ENCODE measurements at regions not wholly inside any gene's neighbourhood (a gene's known extent, or its start where the extent isn't known, plus 50 kb on each side); places are given as distances from the start of the nearest gene placed in this dataset.

DNA sequence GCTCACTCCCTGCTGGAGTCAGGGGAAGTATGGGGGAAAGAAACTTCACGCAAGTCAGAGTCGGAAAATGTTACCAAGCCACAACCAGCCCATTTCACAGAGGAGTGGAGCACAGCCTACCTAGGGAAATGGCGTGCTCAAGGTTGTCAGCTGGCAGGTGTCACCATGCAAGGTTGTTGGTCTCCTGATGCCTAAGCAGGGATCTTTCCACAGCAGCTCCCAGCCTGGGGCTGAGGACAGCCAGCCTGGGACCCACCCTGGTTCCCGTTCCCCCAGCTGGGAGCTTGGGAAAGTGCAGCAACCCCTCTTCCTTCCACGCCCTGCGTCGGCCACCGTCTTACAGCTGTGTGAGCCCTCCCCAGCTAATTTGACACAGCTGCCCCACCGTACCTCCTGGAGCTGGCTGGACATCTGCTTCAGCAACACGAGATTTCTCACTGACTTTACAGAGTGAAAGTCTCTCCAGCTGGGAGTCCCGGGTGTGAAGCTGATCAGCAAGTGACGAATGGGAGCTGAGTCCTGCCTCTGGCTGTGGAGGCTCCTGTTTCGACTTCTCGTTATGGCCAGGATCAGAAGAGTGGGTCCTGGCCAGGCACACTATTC lies 224.6 kb upstream of the RAB4A start:
- in situ Hi-C loops (cut with MboI; ENCODE audit: low pct_ligation_motif_present in 1 of 4, low pct_unique_long_range_greater_than_20kb in 1 of 4, low sequenced_read_pairs in 3 of 4), result no loop called here
- no peak overlapping the region for H3K27ac ChIP-seq
- no peaks in the 10 kb centered on the region for H3K4me1 ChIP-seq
- TF ChIP-seq, protein P1, sequence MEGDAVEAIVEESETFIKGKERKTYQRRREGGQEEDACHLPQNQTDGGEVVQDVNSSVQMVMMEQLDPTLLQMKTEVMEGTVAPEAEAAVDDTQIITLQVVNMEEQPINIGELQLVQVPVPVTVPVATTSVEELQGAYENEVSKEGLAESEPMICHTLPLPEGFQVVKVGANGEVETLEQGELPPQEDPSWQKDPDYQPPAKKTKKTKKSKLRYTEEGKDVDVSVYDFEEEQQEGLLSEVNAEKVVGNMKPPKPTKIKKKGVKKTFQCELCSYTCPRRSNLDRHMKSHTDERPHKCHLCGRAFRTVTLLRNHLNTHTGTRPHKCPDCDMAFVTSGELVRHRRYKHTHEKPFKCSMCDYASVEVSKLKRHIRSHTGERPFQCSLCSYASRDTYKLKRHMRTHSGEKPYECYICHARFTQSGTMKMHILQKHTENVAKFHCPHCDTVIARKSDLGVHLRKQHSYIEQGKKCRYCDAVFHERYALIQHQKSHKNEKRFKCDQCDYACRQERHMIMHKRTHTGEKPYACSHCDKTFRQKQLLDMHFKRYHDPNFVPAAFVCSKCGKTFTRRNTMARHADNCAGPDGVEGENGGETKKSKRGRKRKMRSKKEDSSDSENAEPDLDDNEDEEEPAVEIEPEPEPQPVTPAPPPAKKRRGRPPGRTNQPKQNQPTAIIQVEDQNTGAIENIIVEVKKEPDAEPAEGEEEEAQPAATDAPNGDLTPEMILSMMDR (IDR thresholded peaks at IDR 0.05), result no peak
- TF ChIP-seq POLR2AphosphoS5 (IDR thresholded peaks at IDR 0.05) (no peak), POLR2A (IDR thresholded peaks at IDR 0.05) (no peak), EP300 (IDR thresholded peaks at IDR 0.05; ENCODE audit: low read depth) (no peak)
- intact Hi-C loops (cut with DNase I; ENCODE audit: low total_unique reads), result no loop called here
- H3K36me3 ChIP-seq, result no peaks in the 10 kb centered on the region
- H3K27me3 ChIP-seq, result peaks cover 4% of the 10 kb centered on the region
- H3K4me3 ChIP-seq, result no peak overlapping the region
- WGBS, 2 donors (ENCODE audit: low coverage in 1 of 2), result 82% methylated on average over 14 of the region's 14 CpGs; no CpG with 5 or more reads in 1 of the 2 donors
- H3K9me3 ChIP-seq, result no peaks in the 10 kb centered on the region
- no peak for DNase-seq

GRCh38 chr1:229047161-229047839 lies 223.6 kb upstream of the RAB4A start:
- peaks cover 4% of the 10 kb centered on the region for H3K27me3 ChIP-seq

GRCh38 chr1:229047840-229048620 lies 222.9 kb upstream of the RAB4A start:
- WGBS, 2 donors (ENCODE audit: low coverage in 1 of 2), result 82 to 89% methylated on average over 6 to 11 of the region's 11 CpGs
- in situ Hi-C loops (cut with MboI; ENCODE audit: low pct_ligation_motif_present in 1 of 4, low pct_unique_long_range_greater_than_20kb in 1 of 4, low sequenced_read_pairs in 3 of 4) (no loop called here), intact Hi-C loops (cut with DNase I; ENCODE audit: low total_unique reads) (no loop called here)

More at GRCh38 chr1:229047161-229047839, 223.6 kb upstream of the RAB4A start:
- Histone ChIP-seq H3K4me1 (no peaks in the 10 kb centered on the region), H3K9me3 (no peaks in the 10 kb centered on the region), H3K36me3 (no peaks in the 10 kb centered on the region), H3K27ac (no peak overlapping the region), H3K4me3 (no peak overlapping the region)
- WGBS, 2 donors (ENCODE audit: low coverage in 1 of 2), result 90 to 100% methylated on average over 1 to 8 of the region's 8 CpGs
- in situ Hi-C loops (cut with MboI; ENCODE audit: low pct_ligation_motif_present in 1 of 4, low pct_unique_long_range_greater_than_20kb in 1 of 4, low sequenced_read_pairs in 3 of 4) (no loop called here), intact Hi-C loops (cut with DNase I; ENCODE audit: low total_unique reads) (no loop called here)
- TF ChIP-seq POLR2A (IDR thresholded peaks at IDR 0.05) (no peak), EP300 (IDR thresholded peaks at IDR 0.05; ENCODE audit: low read depth) (no peak), POLR2AphosphoS5 (IDR thresholded peaks at IDR 0.05) (no peak)
- TF ChIP-seq, protein P1 (IDR thresholded peaks at IDR 0.05), result no peak
- no peak for DNase-seq

GRCh38 chr1:229048896-229049295 lies 222.0 kb upstream of the RAB4A start:
- in situ Hi-C loops (cut with MboI; ENCODE audit: low pct_ligation_motif_present in 1 of 4, low pct_unique_long_range_greater_than_20kb in 1 of 4, low sequenced_read_pairs in 3 of 4) (no loop called here), intact Hi-C loops (cut with DNase I; ENCODE audit: low total_unique reads) (no loop called here)
- H3K27ac ChIP-seq, result no peak overlapping the region
- no peak overlapping the region for H3K4me3 ChIP-seq
- DNase-seq, result no peak
- no peaks in the 10 kb centered on the region for H3K36me3 ChIP-seq
- 94 to 96% methylated on average over 4 of the region's 4 CpGs for WGBS, 2 donors (ENCODE audit: low coverage in 1 of 2)
- TF ChIP-seq EP300 (IDR thresholded peaks at IDR 0.05; ENCODE audit: low read depth), result no peak
- TF ChIP-seq POLR2A (IDR thresholded peaks at IDR 0.05), result no peak
- no peaks in the 10 kb centered on the region for H3K9me3 ChIP-seq
- H3K4me1 ChIP-seq, result no peaks in the 10 kb centered on the region
- H3K27me3 ChIP-seq, result peaks cover 4% of the 10 kb centered on the region

More at GRCh38 chr1:229047840-229048620, 222.9 kb upstream of the RAB4A start:
- DNase-seq, result no peak
- Histone ChIP-seq H3K4me1 (no peaks in the 10 kb centered on the region), H3K9me3 (no peaks in the 10 kb centered on the region), H3K36me3 (no peaks in the 10 kb centered on the region), H3K4me3 (no peak overlapping the region), H3K27ac (no peak overlapping the region), H3K27me3 (peaks cover 4% of the 10 kb centered on the region)
- TF ChIP-seq, protein P1 (IDR thresholded peaks at IDR 0.05), result no peak
